C4-2B (cell line): ENCODE measurements at regions not wholly inside any gene's neighbourhood (a gene's known extent, or its start where the extent isn't known, plus 50 kb on each side); places are given as distances from the start of the nearest gene placed in this dataset.
"Not testable (repeated sequence)": the region's sequence is repeated elsewhere in the genome, so short reads cannot be mapped to it uniquely, and the experiment has no call there.

Source experiments
- CTCF ChIP-seq: fragments of 450-650 bp; conservative IDR thresholded peaks from 2 replicates; pipeline ENCODE4 v1.5.1; 2017; ENCODE audit warnings: mild to moderate bottlenecking
- ZFX ChIP-seq: fragments of 450-650 bp; IDR thresholded peaks from 2 replicates; pipeline ENCODE4 v1.6.1; 2017

GRCh38 chr15:22203208-22203607 lies 122.9 kb downstream of the OR4M2 start:
- TF ChIP-seq CTCF, ZFX: not testable (repeated sequence)
